NCI-H69 (cell line): ENCODE measurements at regions not wholly inside any gene's neighbourhood (a gene's known extent, or its start where the extent isn't known, plus 50 kb on each side); places are given as distances from the start of the nearest gene placed in this dataset.

ENCODE experiments used
- DNase-seq: peaks from one replicate; lab custom pipeline; 2025; lab: John Stamatoyannopoulos, UW

- DNase-seq, result no peak
Observed at GRCh38 chr9:23586906-23587305, 239.1 kb downstream of the ELAVL2 start.

GRCh38 chr9:23587433-23587832, 238.6 kb downstream of the ELAVL2 start:
- DNase-seq, result peak; percentile 64

- peak; percentile 56 for DNase-seq
Observed at GRCh38 chr9:23587903-23588302, 238.1 kb downstream of the ELAVL2 start.

GRCh38 chr9:23590276-23591000, 235.6 kb downstream of the ELAVL2 start:
- DNase-seq, result no peak

- DNase-seq, result no peak
Observed at GRCh38 chr9:23594421-23594820, 231.6 kb downstream of the ELAVL2 start.

GRCh38 chr9:23596913-23597634, 229.0 kb downstream of the ELAVL2 start:
- DNase-seq, result no peak

- no peak for DNase-seq
Observed at GRCh38 chr9:23598994-23599393, 227.0 kb downstream of the ELAVL2 start.

- DNase-seq, result no peak
Observed at GRCh38 chr9:23603311-23603710, 222.7 kb downstream of the ELAVL2 start.

GRCh38 chr9:23606107-23606506, 219.9 kb downstream of the ELAVL2 start:
- no peak for DNase-seq

- DNase-seq, result no peak
Observed at GRCh38 chr9:23608456-23608855, 217.6 kb downstream of the ELAVL2 start.

- DNase-seq, result no peak
Observed at GRCh38 chr9:23611869-23612268, 214.2 kb downstream of the ELAVL2 start.

- no peak for DNase-seq
Observed at GRCh38 chr9:23615569-23615968, 210.5 kb downstream of the ELAVL2 start.

- DNase-seq, result no peak
Observed at GRCh38 chr9:23621188-23621587, 204.9 kb downstream of the ELAVL2 start.

- DNase-seq, result peak; percentile 46
Observed at GRCh38 chr9:23621924-23622323, 204.1 kb downstream of the ELAVL2 start.

- DNase-seq, result no peak
Observed at GRCh38 chr9:23622396-23622795, 203.6 kb downstream of the ELAVL2 start.

GRCh38 chr9:23630488-23630887, 195.6 kb downstream of the ELAVL2 start:
- DNase-seq, result peak; percentile 74

- no peak for DNase-seq
Observed at GRCh38 chr9:23635276-23635675, 190.8 kb downstream of the ELAVL2 start.

GRCh38 chr9:23636199-23636598, 189.8 kb downstream of the ELAVL2 start:
- DNase-seq, result peak; percentile 13

GRCh38 chr9:23638011-23638410, 188.0 kb downstream of the ELAVL2 start:
- DNase-seq, result no peak

- DNase-seq, result no peak
Observed at GRCh38 chr9:23638837-23639426, 187.1 kb downstream of the ELAVL2 start.
